ENCODE measurements at regions not wholly inside any gene's neighbourhood (a gene's known extent, or its start where the extent isn't known, plus 50 kb on each side); places are given as distances from the start of the nearest gene placed in this dataset.
A peak's percentile ranks its signal among the peaks of the same experiment; 100 is the strongest.

GRCh38 chr10:127797339-127797738, 60.4 kb downstream of the FOXI2 start:
- no peak for TF ChIP-seq TAF1 (IDR thresholded peaks at IDR 0.05; ENCODE audit: low read depth)
- no peak for TF ChIP-seq EP300 (IDR thresholded peaks at IDR 0.05; ENCODE audit: borderline replicate concordance)
- no peak for TF ChIP-seq NFIC (IDR thresholded peaks at IDR 0.05)
- TF ChIP-seq, protein P1, sequence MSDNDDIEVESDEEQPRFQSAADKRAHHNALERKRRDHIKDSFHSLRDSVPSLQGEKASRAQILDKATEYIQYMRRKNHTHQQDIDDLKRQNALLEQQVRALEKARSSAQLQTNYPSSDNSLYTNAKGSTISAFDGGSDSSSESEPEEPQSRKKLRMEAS (IDR thresholded peaks at IDR 0.05), result no peak
- TF ChIP-seq ZBTB7A (IDR thresholded peaks at IDR 0.05; ENCODE audit: low read depth), result no peak
- no peak for TF ChIP-seq EGR1 (IDR thresholded peaks at IDR 0.05)
- TF ChIP-seq TCF12 (IDR thresholded peaks at IDR 0.05; ENCODE audit: low read depth), result no peak
- no peak for TF ChIP-seq TEAD4 (IDR thresholded peaks at IDR 0.05)

GRCh38 chr10:127798111-127798510, 61.1 kb downstream of the FOXI2 start:
- TF ChIP-seq CEBPB (IDR thresholded peaks at IDR 0.05), result no peak
- no peak for TF ChIP-seq FOXM1 (IDR thresholded peaks at IDR 0.05; ENCODE audit: borderline replicate concordance, low read depth)
- no peak for TF ChIP-seq NFIC (IDR thresholded peaks at IDR 0.05)

- no peak for TF ChIP-seq YY1 (IDR thresholded peaks at IDR 0.05; ENCODE audit: low read depth)
- TF ChIP-seq, protein P2, sequence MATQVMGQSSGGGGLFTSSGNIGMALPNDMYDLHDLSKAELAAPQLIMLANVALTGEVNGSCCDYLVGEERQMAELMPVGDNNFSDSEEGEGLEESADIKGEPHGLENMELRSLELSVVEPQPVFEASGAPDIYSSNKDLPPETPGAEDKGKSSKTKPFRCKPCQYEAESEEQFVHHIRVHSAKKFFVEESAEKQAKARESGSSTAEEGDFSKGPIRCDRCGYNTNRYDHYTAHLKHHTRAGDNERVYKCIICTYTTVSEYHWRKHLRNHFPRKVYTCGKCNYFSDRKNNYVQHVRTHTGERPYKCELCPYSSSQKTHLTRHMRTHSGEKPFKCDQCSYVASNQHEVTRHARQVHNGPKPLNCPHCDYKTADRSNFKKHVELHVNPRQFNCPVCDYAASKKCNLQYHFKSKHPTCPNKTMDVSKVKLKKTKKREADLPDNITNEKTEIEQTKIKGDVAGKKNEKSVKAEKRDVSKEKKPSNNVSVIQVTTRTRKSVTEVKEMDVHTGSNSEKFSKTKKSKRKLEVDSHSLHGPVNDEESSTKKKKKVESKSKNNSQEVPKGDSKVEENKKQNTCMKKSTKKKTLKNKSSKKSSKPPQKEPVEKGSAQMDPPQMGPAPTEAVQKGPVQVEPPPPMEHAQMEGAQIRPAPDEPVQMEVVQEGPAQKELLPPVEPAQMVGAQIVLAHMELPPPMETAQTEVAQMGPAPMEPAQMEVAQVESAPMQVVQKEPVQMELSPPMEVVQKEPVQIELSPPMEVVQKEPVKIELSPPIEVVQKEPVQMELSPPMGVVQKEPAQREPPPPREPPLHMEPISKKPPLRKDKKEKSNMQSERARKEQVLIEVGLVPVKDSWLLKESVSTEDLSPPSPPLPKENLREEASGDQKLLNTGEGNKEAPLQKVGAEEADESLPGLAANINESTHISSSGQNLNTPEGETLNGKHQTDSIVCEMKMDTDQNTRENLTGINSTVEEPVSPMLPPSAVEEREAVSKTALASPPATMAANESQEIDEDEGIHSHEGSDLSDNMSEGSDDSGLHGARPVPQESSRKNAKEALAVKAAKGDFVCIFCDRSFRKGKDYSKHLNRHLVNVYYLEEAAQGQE (IDR thresholded peaks at IDR 0.05; ENCODE audit: low read depth), result peak; percentile 72
- no peak for TF ChIP-seq NFIC (IDR thresholded peaks at IDR 0.05)
- TF ChIP-seq, protein P3, sequence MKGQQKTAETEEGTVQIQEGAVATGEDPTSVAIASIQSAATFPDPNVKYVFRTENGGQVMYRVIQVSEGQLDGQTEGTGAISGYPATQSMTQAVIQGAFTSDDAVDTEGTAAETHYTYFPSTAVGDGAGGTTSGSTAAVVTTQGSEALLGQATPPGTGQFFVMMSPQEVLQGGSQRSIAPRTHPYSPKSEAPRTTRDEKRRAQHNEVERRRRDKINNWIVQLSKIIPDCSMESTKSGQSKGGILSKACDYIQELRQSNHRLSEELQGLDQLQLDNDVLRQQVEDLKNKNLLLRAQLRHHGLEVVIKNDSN (IDR thresholded peaks at IDR 0.05), result no peak
- no peak for TF ChIP-seq TCF12 (IDR thresholded peaks at IDR 0.05; ENCODE audit: low read depth)
Observed at GRCh38 chr10:127801302-127801701, 64.3 kb downstream of the FOXI2 start.

- TF ChIP-seq, protein P3 (IDR thresholded peaks at IDR 0.05), result no peak
- TF ChIP-seq CREB1 (IDR thresholded peaks at IDR 0.05; ENCODE audit: low read depth), result no peak
- no peak for TF ChIP-seq EGR1 (IDR thresholded peaks at IDR 0.05)
- no peak for TF ChIP-seq YY1 (IDR thresholded peaks at IDR 0.05; ENCODE audit: low read depth)
- TF ChIP-seq TCF12 (IDR thresholded peaks at IDR 0.05; ENCODE audit: low read depth), result no peak
- no peak for TF ChIP-seq TAF1 (IDR thresholded peaks at IDR 0.05; ENCODE audit: low read depth)
- TF ChIP-seq CEBPB (IDR thresholded peaks at IDR 0.05), result no peak
- no peak for TF ChIP-seq TEAD4 (IDR thresholded peaks at IDR 0.05)
- TF ChIP-seq, protein P2 (IDR thresholded peaks at IDR 0.05; ENCODE audit: low read depth), result no peak
- no peak for TF ChIP-seq ZBTB7A (IDR thresholded peaks at IDR 0.05; ENCODE audit: low read depth)
- no peak for TF ChIP-seq RAD21 (IDR thresholded peaks at IDR 0.05; ENCODE audit: low read depth)
Observed at GRCh38 chr10:127802531-127803095, 65.6 kb downstream of the FOXI2 start.

GRCh38 chr10:127804696-127805095, 67.7 kb downstream of the FOXI2 start:
- TF ChIP-seq NFIC (IDR thresholded peaks at IDR 0.05) (no peak), FOXM1 (IDR thresholded peaks at IDR 0.05; ENCODE audit: borderline replicate concordance, low read depth) (no peak)

GRCh38 chr10:127805950-127806349, 69.0 kb downstream of the FOXI2 start:
- TF ChIP-seq CEBPB (IDR thresholded peaks at IDR 0.05) (no peak), YY1 (IDR thresholded peaks at IDR 0.05; ENCODE audit: low read depth) (no peak), RAD21 (IDR thresholded peaks at IDR 0.05; ENCODE audit: low read depth) (no peak)

DNA sequence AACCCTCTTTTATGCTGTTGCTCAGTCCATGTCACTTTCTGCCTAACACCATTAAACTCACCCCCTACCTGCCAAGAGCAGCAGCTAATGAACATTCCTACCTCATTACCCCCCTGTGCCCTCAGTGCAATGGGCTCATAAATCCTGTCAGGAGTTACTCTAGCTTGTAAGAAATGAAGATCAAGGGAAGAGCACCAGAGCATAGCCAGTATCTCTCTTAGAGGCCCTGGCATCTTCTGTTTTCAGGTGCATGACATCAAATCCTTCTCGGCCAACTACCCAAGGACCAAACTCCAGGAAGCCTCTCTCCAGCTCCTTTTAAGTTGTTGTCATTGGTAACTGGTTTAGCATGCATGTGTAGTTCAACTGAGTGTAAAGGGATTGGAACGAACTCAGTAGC, 75.1 kb downstream of the FOXI2 start:
- TF ChIP-seq, protein P1 (IDR thresholded peaks at IDR 0.05), result no peak
- TF ChIP-seq TAF1 (IDR thresholded peaks at IDR 0.05; ENCODE audit: low read depth) (no peak), YY1 (IDR thresholded peaks at IDR 0.05; ENCODE audit: low read depth) (no peak), EP300 (IDR thresholded peaks at IDR 0.05; ENCODE audit: borderline replicate concordance) (no peak), CEBPB (IDR thresholded peaks at IDR 0.05) (no peak), EGR1 (IDR thresholded peaks at IDR 0.05) (no peak), RAD21 (IDR thresholded peaks at IDR 0.05; ENCODE audit: low read depth) (no peak), ZBTB7A (IDR thresholded peaks at IDR 0.05; ENCODE audit: low read depth) (no peak), TEAD4 (IDR thresholded peaks at IDR 0.05) (no peak), NFIC (IDR thresholded peaks at IDR 0.05) (no peak), TCF12 (IDR thresholded peaks at IDR 0.05; ENCODE audit: low read depth) (no peak)

Data from Ishikawa (cell line).